K562 (cell line): ENCODE measurements at regions not wholly inside any gene's neighbourhood (a gene's known extent, or its start where the extent isn't known, plus 50 kb on each side); places are given as distances from the start of the nearest gene placed in this dataset.
"Not testable (repeated sequence)": the region's sequence is repeated elsewhere in the genome, so short reads cannot be mapped to it uniquely, and the experiment has no call there.

Experiments used
- ATAC-seq: fragments of 200-7000 bp; cut with Tn5 transposase; 3 replicates; pipeline ENCODE4 v1.9.1; 2020; ENCODE audit warnings: moderate library complexity
- BruUV-seq: library from RNA; stranded (reverse); fragments of 400-500 nt; replicated peaks from 2 replicates; lab custom pipeline; 2021; lab: Mats Ljungman, UMichigan
- CTCF ChIA-PET: fragments of 300-600 bp; formaldehyde crosslinking; extraction: SDS; loops from one replicate; lab custom pipeline; 2021; ENCODE audit warnings: low intra/inter-chr PET ratio; lab: Yijun Ruan, JAX
- POLR2A ChIA-PET: fragments of 300-600, 350-650 bp; sonication (Branson Sonifier 250); formaldehyde crosslinking; extraction: SDS; loops from one replicate; lab custom pipeline; 2021; ENCODE audit warnings: antibody characterized with exemption, inconsistent platforms; lab: Yijun Ruan, JAX
- DNase-seq, 4 experiments: peaks; one replicate each; pipeline versions ENCODE4 v3.0.0 to v3.0.0-alpha.2; 2011 to 2018; ENCODE audit warnings: low spot score in 3 of 4, mixed read lengths in 3 of 4; ENCODE audit errors: extremely low read depth in 1 of 4
- FAIRE-seq: peaks from 2 replicates; lab custom pipeline; 2011; peaks lifted over from hg19 to GRCh38; lab: Jason Lieb, UNC
- H2AFZ ChIP-seq: 2 replicates; pipeline ENCODE4 v1.6.0; 2011; ENCODE audit warnings: low read depth, low read length, control low read depth, inconsistent platforms
- H3K27ac ChIP-seq: fragments of 200-600 bp; 3 replicates; pipeline ENCODE4 v1.8.0; 2011; ENCODE audit warnings: low read depth, mild to moderate bottlenecking, control low read depth, inconsistent platforms, low read length, moderate library complexity, mixed read lengths; ENCODE audit errors: extremely low read depth
- H3K27me3 ChIP-seq, 2 experiments: fragments of 300-600 bp in 1 of 2; 2 replicates in 1 of 2; 3 replicates in 1 of 2; pipeline versions ENCODE4 v1.6.0 to v1.8.0; 2011; ENCODE audit warnings: inconsistent platforms in 2 of 2, low read length in 2 of 2, mild to moderate bottlenecking in 1 of 2, mixed read lengths in 1 of 2, moderate library complexity in 1 of 2; ENCODE audit not compliant: control insufficient read depth in 2 of 2, insufficient read depth in 2 of 2
- H3K36me3 ChIP-seq: fragments of 300-600 bp; 3 replicates; pipeline ENCODE4 v1.8.0; 2011; ENCODE audit warnings: mild to moderate bottlenecking, low read length, inconsistent platforms; ENCODE audit not compliant: control insufficient read depth, insufficient read depth
- H3K4me1 ChIP-seq, 2 experiments: fragments of 200-600 bp in 1 of 2; replicated peaks in 1 of 2; 2 replicates in 1 of 2; 3 replicates in 1 of 2; pipeline versions ENCODE4 v1.5.1 to v1.8.0; 2011; ENCODE audit warnings: inconsistent platforms in 2 of 2, low read length in 2 of 2, mild to moderate bottlenecking in 1 of 2, mixed read lengths in 1 of 2, moderate library complexity in 1 of 2; ENCODE audit not compliant: control insufficient read depth in 2 of 2, insufficient read depth in 2 of 2
- H3K4me2 ChIP-seq: 2 replicates; pipeline ENCODE4 v1.6.1; 2011; ENCODE audit warnings: low read length, control low read depth, inconsistent platforms, mixed read lengths; ENCODE audit not compliant: insufficient read depth
- H3K4me3 ChIP-seq: fragments of 200-600 bp; sonication (generic), shearing (Covaris generic); 2 replicates; pipeline ENCODE4 v1.5.1; 2016; ENCODE audit warnings: control low read depth, inconsistent platforms
- H3K79me2 ChIP-seq: fragments of 200-600 bp; 3 replicates; pipeline ENCODE4 v1.8.0; 2011; ENCODE audit warnings: low read length, inconsistent platforms; ENCODE audit not compliant: control insufficient read depth, insufficient read depth
- H3K9ac ChIP-seq, 2 experiments: 2 replicates each; pipeline versions ENCODE4 v1.6.0 to v1.6.1; 2011; ENCODE audit warnings: low read depth in 2 of 2, low read length in 2 of 2, control low read depth in 1 of 2, inconsistent platforms in 1 of 2, mild to moderate bottlenecking in 1 of 2, mixed read lengths in 1 of 2; ENCODE audit not compliant: insufficient read depth in 1 of 2
- H3K9me1 ChIP-seq: one replicate; pipeline ENCODE4 v1.6.0; 2011; ENCODE audit warnings: inconsistent platforms, mild to moderate bottlenecking, low read length, moderate library complexity; ENCODE audit not compliant: control insufficient read depth, insufficient read depth
- H3K9me3 ChIP-seq: replicated peaks from 2 replicates; pipeline ENCODE4 v1.5.1; 2011; ENCODE audit warnings: low read depth, low read length, inconsistent platforms; ENCODE audit not compliant: control insufficient read depth, insufficient read depth
- H4K20me1 ChIP-seq: replicated peaks from 2 replicates; pipeline ENCODE4 v1.6.1; 2011; ENCODE audit warnings: low read length, inconsistent platforms, mixed read lengths; ENCODE audit not compliant: control insufficient read depth, insufficient read depth
- FOXJ2 ChIP-seq: fragments of 200-800 bp; sonication (Bioruptor generic); IDR thresholded peaks from 2 replicates; pipeline ENCODE4 v1.6.1; 2016; ENCODE audit warnings: missing genetic modification characterization, missing compliant biosample characterization
- HMGN3 ChIP-seq: IDR thresholded peaks from 2 replicates; pipeline ENCODE4 v1.6.1; 2011; ENCODE audit warnings: borderline replicate concordance, low read depth, mild to moderate bottlenecking, mixed read lengths, low read length; ENCODE audit not compliant: insufficient read length; ENCODE audit errors: extremely low read depth
- IRF2 ChIP-seq: sonication (generic); formaldehyde crosslinking; IDR thresholded peaks from 2 replicates; pipeline ENCODE4 v1.8.1; 2022; ENCODE audit warnings: mild to moderate bottlenecking, missing genetic modification reagents
- NEUROD1 ChIP-seq: fragments of 150-350 bp; IDR thresholded peaks from 2 replicates; pipeline ENCODE4 v1.6.1; 2014; ENCODE audit warnings: borderline replicate concordance, low read length, low read depth; ENCODE audit not compliant: partially characterized antibody
- RBM25 ChIP-seq: fragments of 200-400 bp; formaldehyde crosslinking; IDR thresholded peaks from 2 replicates; pipeline ENCODE4 v1.6.1; 2018; ENCODE audit warnings: low read length, low read depth, moderate library complexity; ENCODE audit not compliant: severe bottlenecking
- SIN3A ChIP-seq, 2 experiments: fragments of 150-350 bp in 1 of 2; IDR thresholded peaks; 2 replicates each; pipeline ENCODE4 v1.6.1; 2011 to 2016; ENCODE audit warnings: borderline replicate concordance in 2 of 2, low read depth in 2 of 2, low read length in 2 of 2, mild to moderate bottlenecking in 2 of 2, moderate library complexity in 2 of 2; ENCODE audit not compliant: control insufficient read depth in 1 of 2
- SP1 ChIP-seq: sonication (generic); formaldehyde crosslinking; IDR thresholded peaks from 2 replicates; pipeline ENCODE4 v1.8.1; 2022; ENCODE audit warnings: mild to moderate bottlenecking, missing genetic modification reagents
- ZNF263 ChIP-seq: sonication (generic); formaldehyde crosslinking; IDR thresholded peaks from 2 replicates; pipeline ENCODE4 v1.8.0; 2022; ENCODE audit warnings: mild to moderate bottlenecking, missing genetic modification reagents, borderline replicate concordance
- ZNF282 ChIP-seq: sonication (generic); formaldehyde crosslinking; IDR thresholded peaks from 2 replicates; pipeline ENCODE4 v1.8.1; 2023; ENCODE audit warnings: missing genetic modification reagents
- WGBS: fragments of 100-300 bp; shearing (Covaris generic); methylation state at CpG from one replicate; pipeline ENCODE4 v1.1.6; 2016; ENCODE audit warnings: low coverage, mixed read lengths; ENCODE audit not compliant: insufficient coverage; ENCODE audit errors: missing lambda C conversion rate; 5-methylcytosine and 5-hydroxymethylcytosine counted together
- in situ Hi-C: fragments of 300-500 bp; cut with MboI; formaldehyde crosslinking; loops from 4 replicates; pipeline ENCODE4 v1.15.0; 2018; ENCODE audit warnings: inconsistent platforms, mixed read lengths
- intact Hi-C: fragments of 100-400 bp; cut with micrococcal nuclease; formaldehyde crosslinking; loops from 2 replicates; pipeline ENCODE4 v1.14.2; 2022
- TF ChIP-seq, protein P1 (sequence below): sonication (generic); formaldehyde crosslinking; IDR thresholded peaks from 2 replicates; pipeline ENCODE4 v1.8.1; 2023; ENCODE audit warnings: mild to moderate bottlenecking, missing genetic modification reagents
- TF ChIP-seq, protein P2 (sequence below): sonication (generic); formaldehyde crosslinking; IDR thresholded peaks from 2 replicates; pipeline ENCODE4 v1.5.0; 2020; ENCODE audit warnings: missing genetic modification reagents
- TF ChIP-seq, protein P3 (sequence below): IDR thresholded peaks from 2 replicates; pipeline ENCODE4 v1.6.1; 2012; ENCODE audit warnings: low read depth, low read length, improper control_type of control experiment, borderline replicate concordance

DNA sequence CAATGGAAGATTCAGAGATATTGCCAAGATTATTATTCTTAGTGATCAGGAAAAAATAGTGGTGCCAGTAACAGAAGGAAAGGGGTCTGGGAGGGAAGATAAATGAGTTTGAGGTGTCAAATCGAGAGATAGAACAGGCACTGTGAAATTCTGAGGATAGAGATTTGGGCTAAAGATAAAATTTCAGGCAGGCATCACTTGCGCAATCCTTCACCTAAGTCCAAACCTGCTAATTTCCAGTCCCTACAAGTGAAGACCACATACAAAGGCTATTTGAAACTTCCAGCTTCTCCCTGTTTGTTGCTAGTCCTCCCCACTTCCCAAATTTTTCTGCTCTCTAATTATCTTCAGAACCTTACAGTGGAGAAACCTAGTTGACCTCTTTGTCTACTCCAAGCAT lies 494.6 kb downstream of the MAGEE1 start:
- no peak overlapping the region for H3K4me2 ChIP-seq
- no TSS peak for BruUV-seq
- no peaks in the 10 kb centered on the region for H3K27me3 ChIP-seq
- POLR2A ChIA-PET, result no interaction called here
- TF ChIP-seq, protein P1, sequence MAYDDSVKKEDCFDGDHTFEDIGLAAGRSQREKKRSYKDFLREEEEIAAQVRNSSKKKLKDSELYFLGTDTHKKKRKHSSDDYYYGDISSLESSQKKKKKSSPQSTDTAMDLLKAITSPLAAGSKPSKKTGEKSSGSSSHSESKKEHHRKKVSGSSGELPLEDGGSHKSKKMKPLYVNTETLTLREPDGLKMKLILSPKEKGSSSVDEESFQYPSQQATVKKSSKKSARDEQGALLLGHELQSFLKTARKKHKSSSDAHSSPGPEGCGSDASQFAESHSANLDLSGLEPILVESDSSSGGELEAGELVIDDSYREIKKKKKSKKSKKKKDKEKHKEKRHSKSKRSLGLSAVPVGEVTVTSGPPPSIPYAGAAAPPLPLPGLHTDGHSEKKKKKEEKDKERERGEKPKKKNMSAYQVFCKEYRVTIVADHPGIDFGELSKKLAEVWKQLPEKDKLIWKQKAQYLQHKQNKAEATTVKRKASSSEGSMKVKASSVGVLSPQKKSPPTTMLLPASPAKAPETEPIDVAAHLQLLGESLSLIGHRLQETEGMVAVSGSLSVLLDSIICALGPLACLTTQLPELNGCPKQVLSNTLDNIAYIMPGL, result no peak
- no peak for TF ChIP-seq ZNF282
- TF ChIP-seq ZNF263 (CRISPR knock-in tag), result no peak
- TF ChIP-seq NEUROD1, result no peak
- no peak for TF ChIP-seq HMGN3
- TF ChIP-seq IRF2 (CRISPR knock-in tag), result no peak
- TF ChIP-seq, protein P2, sequence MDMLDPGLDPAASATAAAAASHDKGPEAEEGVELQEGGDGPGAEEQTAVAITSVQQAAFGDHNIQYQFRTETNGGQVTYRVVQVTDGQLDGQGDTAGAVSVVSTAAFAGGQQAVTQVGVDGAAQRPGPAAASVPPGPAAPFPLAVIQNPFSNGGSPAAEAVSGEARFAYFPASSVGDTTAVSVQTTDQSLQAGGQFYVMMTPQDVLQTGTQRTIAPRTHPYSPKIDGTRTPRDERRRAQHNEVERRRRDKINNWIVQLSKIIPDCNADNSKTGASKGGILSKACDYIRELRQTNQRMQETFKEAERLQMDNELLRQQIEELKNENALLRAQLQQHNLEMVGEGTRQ (CRISPR knock-in tag), result no peak
- TF ChIP-seq SIN3A (IDR thresholded peaks at IDR 0.05; ENCODE audit: borderline replicate concordance in 2 of 2, control insufficient read depth in 1 of 2, low read depth in 2 of 2, low read length in 2 of 2), result no peak
- TF ChIP-seq FOXJ2 (tag), result no peak
- TF ChIP-seq, protein P3, sequence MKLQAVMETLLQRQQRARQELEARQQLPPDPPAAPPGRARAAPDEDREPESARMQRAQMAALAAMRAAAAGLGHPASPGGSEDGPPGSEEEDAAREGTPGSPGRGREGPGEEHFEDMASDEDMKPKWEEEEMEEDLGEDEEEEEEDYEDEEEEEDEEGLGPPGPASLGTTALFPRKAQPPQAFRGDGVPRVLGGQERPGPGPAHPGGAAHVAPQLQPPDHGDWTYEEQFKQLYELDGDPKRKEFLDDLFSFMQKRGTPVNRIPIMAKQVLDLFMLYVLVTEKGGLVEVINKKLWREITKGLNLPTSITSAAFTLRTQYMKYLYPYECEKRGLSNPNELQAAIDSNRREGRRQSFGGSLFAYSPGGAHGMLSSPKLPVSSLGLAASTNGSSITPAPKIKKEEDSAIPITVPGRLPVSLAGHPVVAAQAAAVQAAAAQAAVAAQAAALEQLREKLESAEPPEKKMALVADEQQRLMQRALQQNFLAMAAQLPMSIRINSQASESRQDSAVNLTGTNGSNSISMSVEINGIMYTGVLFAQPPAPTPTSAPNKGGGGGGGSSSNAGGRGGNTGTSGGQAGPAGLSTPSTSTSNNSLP, result no peak
- TF ChIP-seq RBM25, result no peak
- TF ChIP-seq SP1 (CRISPR knock-in tag), result no peak
- no peaks in the 10 kb centered on the region for H3K9me3 ChIP-seq
- in situ Hi-C loops (no loop called here), intact Hi-C loops (no loop called here)
- H2AFZ ChIP-seq, result no peak overlapping the region
- DNase-seq, result no peak
- ATAC-seq, result no peak
- CTCF ChIA-PET, result no interaction called here
- WGBS, result 4% methylated on average over 2 of the region's 2 CpGs
- H3K9ac ChIP-seq, result no peak overlapping the region
- H3K79me2 ChIP-seq, result no peaks in the 10 kb centered on the region
- no peaks in the 10 kb centered on the region for H3K4me1 ChIP-seq
- H3K4me3 ChIP-seq, result no peak overlapping the region
- H4K20me1 ChIP-seq, result no peaks in the 10 kb centered on the region
- no peaks in the 10 kb centered on the region for H3K9me1 ChIP-seq
- no peak for FAIRE-seq
- H3K27ac ChIP-seq, result no peak overlapping the region
- H3K36me3 ChIP-seq, result no peaks in the 10 kb centered on the region

DNA sequence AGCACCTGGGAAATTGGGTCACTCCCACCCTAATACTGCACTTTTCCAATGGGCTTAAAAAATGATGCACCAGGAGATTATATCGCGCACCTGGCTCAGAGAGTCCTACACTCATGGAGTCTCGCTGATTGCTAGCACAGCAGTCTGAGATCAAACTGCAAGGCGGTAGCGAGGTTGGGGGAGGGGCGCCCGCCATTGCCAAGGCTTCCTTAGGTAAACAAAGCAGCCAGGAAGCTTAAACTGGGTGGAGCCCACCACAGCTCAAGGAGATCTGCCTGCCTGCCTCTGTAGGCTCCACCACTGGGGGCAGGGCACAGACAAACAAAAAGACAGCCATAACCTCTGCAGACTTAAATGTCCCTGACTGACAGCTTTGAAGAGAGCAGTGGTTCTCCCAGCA lies 497.1 kb downstream of the MAGEE1 start:
- ATAC-seq, in situ Hi-C loops, H4K20me1 ChIP-seq, H3K9me3 ChIP-seq, H3K9me1 ChIP-seq, CTCF ChIA-PET, H3K27me3 ChIP-seq, H3K9ac ChIP-seq, H3K79me2 ChIP-seq, DNase-seq, H3K4me2 ChIP-seq, H3K4me1 ChIP-seq, BruUV-seq, POLR2A ChIA-PET, H3K36me3 ChIP-seq, H3K27ac ChIP-seq, intact Hi-C loops, H3K4me3 ChIP-seq, FAIRE-seq, H2AFZ ChIP-seq: not testable (repeated sequence)
- 0% methylated on average over 5 of the region's 7 CpGs for WGBS
